ENCODE measurements at regions not wholly inside any gene's neighbourhood (a gene's known extent, or its start where the extent isn't known, plus 50 kb on each side); places are given as distances from the start of the nearest gene placed in this dataset.

- no peak for DNase-seq (ENCODE audit: low spot score)
Measured at GRCh38 chr21:38984982-38985567, 179.3 kb downstream of the ETS2 start.

GRCh38 chr21:38984568-38984967 is 178.8 kb downstream of the ETS2 start:
- no peak for DNase-seq (ENCODE audit: low spot score)

DNA sequence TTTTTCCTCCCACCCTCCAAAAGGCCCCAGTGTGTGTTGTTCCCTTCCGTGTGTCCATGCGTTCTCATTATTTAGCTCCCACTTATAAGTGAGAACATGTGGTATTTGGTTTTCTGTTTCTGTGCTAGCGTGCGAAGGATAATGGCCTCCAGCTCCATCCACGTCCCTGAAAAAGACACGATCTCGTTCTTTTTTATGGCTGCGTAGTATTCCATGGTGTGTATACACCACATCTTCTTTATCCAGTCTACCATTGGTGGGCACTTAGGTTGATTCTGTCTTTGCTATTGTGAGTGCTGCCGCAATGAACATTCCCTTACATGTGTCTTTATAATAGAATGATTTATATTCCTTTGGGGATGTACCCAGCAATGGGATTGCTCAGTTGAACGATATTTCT is 177.8 kb downstream of the ETS2 start:
- no peak for DNase-seq (ENCODE audit: low spot score)

DNA sequence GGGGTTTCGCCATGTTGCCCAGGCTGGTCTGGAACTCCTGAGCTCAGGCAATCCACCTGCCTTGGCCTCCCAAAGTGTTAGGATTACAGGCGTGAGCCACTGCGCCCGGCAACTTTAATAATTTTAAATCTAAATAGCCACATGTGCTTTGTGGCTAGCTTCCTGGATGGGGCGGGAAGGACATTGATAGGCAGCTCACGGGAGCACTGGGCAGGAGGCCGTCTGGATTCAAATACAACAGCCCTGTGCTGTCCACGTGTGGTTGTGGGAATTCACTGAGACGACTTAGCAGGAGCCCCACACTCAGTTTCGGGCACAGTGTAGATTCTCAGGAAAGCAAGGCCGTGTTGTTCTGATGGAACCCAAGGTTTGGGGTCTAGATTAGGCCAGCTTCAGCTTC is 177.1 kb downstream of the ETS2 start:
- DNase-seq (ENCODE audit: low spot score), result no peak

- DNase-seq (ENCODE audit: low spot score), result no peak
Measured at GRCh38 chr21:38982096-38982495, 176.4 kb downstream of the ETS2 start.

- DNase-seq (ENCODE audit: low spot score), result no peak
Measured at GRCh38 chr21:38980416-38981313, 174.9 kb downstream of the ETS2 start.

DNA sequence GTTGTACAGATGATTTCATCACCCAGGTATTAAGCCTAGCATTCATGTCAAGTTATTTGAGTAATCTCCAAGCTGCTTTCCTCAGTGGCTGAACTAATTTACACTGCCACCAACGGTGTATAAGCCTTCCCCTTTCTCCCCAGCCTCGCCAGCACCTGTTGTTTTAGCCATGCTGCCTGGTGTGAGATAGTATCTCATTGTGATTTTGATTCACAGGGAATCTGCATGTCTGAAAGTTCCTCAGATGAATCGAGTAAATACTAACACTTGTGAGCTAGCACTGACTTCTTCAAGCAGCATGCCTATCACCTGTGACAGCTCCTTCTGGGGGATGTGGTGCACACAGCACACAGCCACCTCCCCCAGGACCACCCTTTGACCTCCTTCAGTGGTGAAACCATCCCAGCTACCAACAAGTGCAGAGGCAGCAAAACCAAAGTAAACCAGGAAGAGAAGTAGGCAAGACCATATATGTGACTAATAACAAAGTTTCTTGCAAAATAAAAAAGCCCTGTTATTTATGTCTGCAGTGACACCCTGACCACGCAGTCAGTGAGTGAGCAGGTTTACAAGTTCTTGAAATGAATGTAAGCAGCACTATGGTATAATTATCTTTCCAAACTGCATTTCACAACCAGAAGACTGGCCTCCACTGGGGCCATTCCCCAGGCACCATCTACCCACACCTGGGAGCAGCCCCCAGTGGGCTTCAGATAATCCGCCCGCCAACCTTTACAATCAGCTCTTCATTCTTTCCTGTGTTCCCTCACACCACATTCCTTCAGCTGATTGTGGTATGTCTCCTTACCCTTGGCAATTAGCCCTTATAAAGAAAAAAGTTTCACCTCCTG is 173.8 kb downstream of the ETS2 start:
- DNase-seq (ENCODE audit: low spot score), result no peak

DNA sequence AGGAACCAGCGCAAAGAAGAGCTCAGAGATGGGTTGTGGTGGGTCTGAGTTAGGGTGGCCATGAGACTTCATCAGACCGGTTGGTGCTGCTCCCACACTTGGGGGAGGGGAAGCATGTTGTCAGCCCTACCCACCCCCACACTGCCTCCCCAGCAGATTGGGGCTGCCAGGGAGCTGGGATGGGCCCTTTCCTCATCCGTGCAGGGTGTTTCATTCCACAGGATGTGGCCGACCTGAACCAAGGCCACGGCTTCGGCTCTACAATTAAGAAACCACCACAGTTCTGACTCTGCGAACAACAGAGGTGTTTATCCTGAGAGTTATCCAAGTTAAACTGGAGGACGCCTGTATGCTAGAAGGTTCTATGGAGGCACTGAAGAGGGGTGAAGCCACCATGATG is 171.2 kb downstream of the ETS2 start:
- no peak for DNase-seq (ENCODE audit: low spot score)

DNA sequence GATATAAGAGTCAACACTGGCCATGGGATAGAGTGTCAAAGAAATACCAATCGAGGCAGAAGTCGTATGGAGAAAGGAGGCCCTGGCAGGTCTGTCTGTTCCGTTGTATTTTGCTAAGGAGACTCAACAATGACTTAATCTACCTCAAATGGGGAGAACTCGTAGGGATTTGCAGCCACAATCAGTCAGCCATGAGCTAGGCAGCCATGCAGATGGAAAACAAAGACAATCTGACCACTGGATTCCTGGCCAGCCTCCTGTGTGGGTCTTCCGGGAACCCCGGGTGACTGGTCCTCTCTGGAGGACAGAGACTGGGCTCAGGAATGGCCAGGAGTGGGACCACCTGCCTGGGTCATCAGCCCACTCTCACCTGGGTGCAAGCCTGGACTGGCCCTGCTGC is 167.8 kb downstream of the ETS2 start:
- no peak for DNase-seq (ENCODE audit: low spot score)

DNA sequence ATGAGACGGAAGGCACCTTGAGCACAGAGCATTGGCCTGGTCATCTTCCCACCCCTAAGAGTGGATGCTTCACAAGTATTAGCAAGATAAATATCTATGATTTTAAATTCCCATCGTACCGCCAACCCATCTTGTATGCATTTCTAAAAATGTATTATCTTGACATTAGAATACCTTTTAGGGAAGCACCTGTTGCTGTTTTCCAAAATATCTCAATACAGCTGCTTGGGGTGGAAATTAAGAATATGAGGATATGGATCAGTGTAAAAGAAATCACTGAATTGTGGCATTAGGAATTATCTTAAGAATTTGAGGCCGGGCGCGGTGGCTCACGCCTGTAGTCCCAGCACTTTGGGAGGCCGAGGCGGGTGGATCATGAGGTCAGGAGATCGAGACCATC is 166.3 kb downstream of the ETS2 start:
- no peak for DNase-seq (ENCODE audit: low spot score)

- no peak for DNase-seq (ENCODE audit: low spot score)
Measured at GRCh38 chr21:38970765-38971164, 165.0 kb downstream of the ETS2 start.

GRCh38 chr21:38968887-38969543 is 163.3 kb downstream of the ETS2 start:
- DNase-seq (ENCODE audit: low spot score), result no peak

- no peak for DNase-seq (ENCODE audit: low spot score)
Measured at GRCh38 chr21:38965910-38966504, 160.3 kb downstream of the ETS2 start.

DNA sequence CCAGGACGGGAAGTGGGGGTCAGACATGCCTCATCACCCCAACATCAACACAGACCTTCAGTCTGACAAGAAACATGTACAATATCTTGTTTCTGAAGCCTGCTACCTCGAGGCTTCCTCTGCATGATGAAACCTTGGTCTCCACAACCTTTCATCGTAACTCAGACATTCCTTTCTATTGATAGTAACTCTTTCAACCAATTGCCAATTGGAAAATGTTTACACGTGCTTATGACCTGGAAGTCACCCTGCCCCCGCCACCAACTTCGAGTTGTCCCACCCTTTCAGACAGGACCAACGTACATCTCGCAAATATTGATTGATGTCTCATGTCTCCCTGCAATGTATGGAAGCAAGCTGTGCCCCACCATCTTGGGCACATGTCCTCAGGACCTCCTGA is 159.5 kb downstream of the ETS2 start:
- no peak for DNase-seq (ENCODE audit: low spot score)

DNA sequence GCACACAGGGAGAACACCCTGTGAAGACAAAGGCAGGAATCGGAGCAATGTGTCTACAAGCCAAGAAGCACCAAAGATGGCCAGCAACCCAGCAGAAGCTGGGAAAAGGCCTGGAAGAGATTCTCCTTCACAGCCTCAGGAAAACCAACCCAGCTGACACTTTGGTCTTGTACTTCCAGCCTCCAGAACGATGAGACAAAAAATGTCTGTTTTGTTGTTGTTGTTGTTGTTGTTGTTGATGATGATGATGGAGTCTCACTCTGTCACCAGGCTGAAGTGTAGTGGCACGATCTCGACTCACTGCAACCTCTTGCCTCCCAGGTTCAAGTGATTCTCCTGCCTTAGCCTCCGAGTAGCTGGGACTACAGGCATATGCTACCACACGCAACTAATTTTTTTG is 157.3 kb downstream of the ETS2 start:
- no peak for DNase-seq (ENCODE audit: low spot score)

DNA sequence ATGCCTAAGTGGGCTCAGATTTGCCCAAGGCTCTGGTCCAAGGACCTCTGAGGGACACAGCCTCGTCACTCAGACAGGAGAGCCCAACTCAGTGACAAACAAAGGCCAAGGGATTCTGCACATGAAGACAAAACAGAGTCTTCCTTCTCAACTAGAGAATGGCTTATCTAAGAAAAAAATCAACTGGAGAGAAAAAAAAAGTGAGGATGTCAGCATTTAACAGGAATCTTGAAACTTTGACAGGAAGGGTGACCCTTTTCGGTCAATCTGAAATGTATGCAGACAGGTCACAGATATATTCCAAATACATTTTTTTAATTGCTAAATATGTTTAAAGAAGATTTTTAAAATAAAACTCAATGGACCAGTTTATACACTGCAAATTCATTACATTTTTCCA is 154.5 kb downstream of the ETS2 start:
- DNase-seq (ENCODE audit: low spot score), result no peak

DNA sequence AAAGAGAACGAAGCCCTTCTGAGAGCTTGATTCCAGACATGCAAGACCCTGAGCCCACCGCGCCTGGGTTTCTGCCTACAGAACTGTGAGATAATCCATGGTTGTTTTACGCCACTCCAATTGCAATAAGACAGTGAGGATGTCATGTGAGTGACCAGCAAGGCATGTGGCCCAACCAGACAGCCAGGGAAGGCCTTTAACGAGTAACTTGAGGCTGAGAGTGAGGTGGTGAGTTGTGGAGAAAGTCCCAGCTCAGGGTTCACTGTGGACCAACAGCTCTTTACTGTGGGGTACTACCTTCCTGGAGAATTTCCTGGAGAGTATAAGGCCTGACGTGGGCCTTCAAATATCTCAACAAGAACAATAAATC is 153.9 kb downstream of the ETS2 start:
- no peak for DNase-seq (ENCODE audit: low spot score)

DNA sequence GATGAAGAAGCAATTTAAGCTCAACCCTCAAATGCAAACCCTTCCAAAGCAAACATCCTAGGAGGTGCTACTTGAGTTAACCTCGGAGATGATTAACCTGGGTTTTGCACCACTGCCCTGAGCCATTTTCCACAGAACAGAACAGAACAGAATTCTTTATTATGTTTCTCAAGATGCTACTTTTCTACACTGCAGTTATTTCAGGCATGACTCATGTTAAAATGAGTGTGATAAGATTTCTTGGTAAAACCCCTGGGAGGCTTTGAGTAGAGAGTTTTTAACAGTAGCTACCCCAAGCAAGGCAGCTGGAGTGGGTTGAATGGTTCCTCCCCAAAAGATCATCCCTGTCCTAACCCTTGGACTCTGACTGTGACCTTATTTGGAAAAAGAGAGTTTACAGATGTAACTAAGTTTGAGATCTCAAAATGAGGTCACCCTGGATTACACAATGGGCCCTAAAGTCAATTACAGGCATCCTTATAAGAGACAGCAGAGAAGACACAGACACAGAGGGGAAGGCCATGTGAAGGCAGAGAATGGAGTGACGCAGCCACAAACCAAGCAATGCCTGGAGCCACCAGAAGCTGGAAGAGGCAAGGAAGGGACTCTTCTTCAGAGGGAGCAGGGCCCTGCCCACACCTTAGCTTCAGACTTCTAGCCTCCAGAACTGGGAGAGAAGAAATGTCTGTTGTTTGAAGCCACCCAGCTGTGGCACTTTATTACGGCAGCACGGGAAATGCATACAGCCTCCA is 153.4 kb downstream of the ETS2 start:
- no peak for DNase-seq (ENCODE audit: low spot score)

DNA sequence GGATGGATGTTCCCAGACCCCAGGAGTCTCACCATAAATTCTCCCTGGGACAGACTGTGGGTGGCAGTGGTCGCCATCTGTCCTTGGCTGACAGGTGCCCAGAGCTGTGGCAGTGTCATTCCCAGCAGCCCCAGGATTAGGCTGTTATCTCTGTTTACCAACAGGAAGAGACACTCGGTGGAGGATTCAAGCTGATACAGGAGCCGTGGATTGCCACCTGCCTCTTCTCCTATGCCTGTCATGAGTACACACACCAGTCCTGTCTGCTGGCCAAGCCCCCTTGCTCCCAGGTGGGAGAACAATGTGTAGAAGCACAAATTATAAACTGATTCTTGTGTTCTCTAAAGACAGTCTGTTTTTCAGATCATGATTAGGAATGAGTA is 152.6 kb downstream of the ETS2 start:
- no peak for DNase-seq (ENCODE audit: low spot score)

- DNase-seq (ENCODE audit: low spot score), result no peak
Measured at GRCh38 chr21:38957575-38958322, 152.0 kb downstream of the ETS2 start.

Measured in Ammon's horn (tissue), 1 donor.